ENCODE measurements at regions not wholly inside any gene's neighbourhood (a gene's known extent, or its start where the extent isn't known, plus 50 kb on each side); places are given as distances from the start of the nearest gene placed in this dataset.

GRCh38 chr14:105929327-105930081 lies 403.1 kb downstream of the TMEM121 start:
- H3K27ac ChIP-seq (ENCODE audit: low read depth in 2 of 2, low read length in 1 of 2) = no peak overlapping the region
- H3K27me3 ChIP-seq (ENCODE audit: control insufficient read depth in 1 of 2, insufficient read depth in 2 of 2, low read length in 2 of 2) = no peaks in the 10 kb centered on the region
- H3K9me3 ChIP-seq (ENCODE audit: control insufficient read depth in 2 of 2, insufficient read depth in 1 of 2, low read depth in 1 of 2, low read length in 1 of 2) = peaks cover 0 to 5% of the 10 kb centered on the region in 2 donors
- no peaks in the 10 kb centered on the region for H3K36me3 ChIP-seq (ENCODE audit: control insufficient read depth in 2 of 2, insufficient read depth in 2 of 2, low read length in 1 of 2)
- 79 to 82% methylated on average over 14 of the region's 14 CpGs for WGBS, 2 donors
- H3K4me1 ChIP-seq (ENCODE audit: control insufficient read depth in 2 of 2, insufficient read depth in 2 of 2, low read length in 1 of 2) = no peaks in the 10 kb centered on the region
- no peak overlapping the region for H3K4me3 ChIP-seq (ENCODE audit: low read depth in 1 of 2, low read length in 2 of 2)

- Histone ChIP-seq H3K9me3 (ENCODE audit: control insufficient read depth in 2 of 2, insufficient read depth in 1 of 2, low read depth in 1 of 2, low read length in 1 of 2) (no peaks in the 10 kb centered on the region), H3K4me1 (ENCODE audit: control insufficient read depth in 2 of 2, insufficient read depth in 2 of 2, low read length in 1 of 2) (no peaks in the 10 kb centered on the region), H3K4me3 (ENCODE audit: low read depth in 1 of 2, low read length in 2 of 2) (no peak overlapping the region), H3K36me3 (ENCODE audit: control insufficient read depth in 2 of 2, insufficient read depth in 2 of 2, low read length in 1 of 2) (no peaks in the 10 kb centered on the region), H3K27ac (ENCODE audit: low read depth in 2 of 2, low read length in 1 of 2) (no peak overlapping the region), H3K27me3 (ENCODE audit: control insufficient read depth in 1 of 2, insufficient read depth in 2 of 2, low read length in 2 of 2) (no peaks in the 10 kb centered on the region)
- 76 to 86% methylated on average over 5 of the region's 5 CpGs for WGBS, 2 donors
These were observed 404.2 kb downstream of the TMEM121 start for GRCh38 chr14:105930572-105930971.

DNA sequence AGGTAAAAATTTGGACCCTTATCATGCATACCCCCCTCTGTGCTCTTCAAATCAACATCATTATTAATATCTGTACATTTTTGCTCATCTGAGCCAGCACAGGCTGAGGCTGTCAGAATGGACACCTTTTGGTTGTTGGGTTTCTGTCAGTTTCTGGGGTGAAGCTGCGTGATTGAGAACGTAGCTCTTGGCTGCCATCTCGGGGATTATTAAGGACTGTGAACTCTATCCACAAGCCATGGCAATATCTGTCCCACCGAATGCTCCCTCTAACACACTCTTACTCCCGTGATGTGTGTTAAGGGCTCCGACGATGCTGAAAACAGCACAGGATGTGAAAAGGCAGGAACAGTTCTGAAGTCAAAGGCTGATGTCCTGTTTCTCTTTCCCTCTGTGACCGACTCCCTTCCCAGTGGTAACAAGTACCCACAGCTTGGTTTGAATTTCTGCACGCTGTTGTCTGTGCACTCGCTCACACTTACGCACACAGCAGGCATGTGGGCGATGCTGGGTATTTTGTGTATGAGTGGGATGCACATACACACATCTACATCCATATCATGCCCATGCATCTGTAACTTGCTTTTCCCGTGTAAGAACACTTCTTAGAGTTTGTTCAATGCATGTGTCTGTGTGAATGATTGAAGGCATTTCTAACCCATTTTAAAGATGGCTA lies 405.6 kb downstream of the TMEM121 start:
- no peaks in the 10 kb centered on the region for H3K36me3 ChIP-seq (ENCODE audit: control insufficient read depth in 2 of 2, insufficient read depth in 2 of 2, low read length in 1 of 2)
- WGBS, 2 donors = 70 to 72% methylated on average over 13 of the region's 13 CpGs
- no peaks in the 10 kb centered on the region for H3K9me3 ChIP-seq (ENCODE audit: control insufficient read depth in 2 of 2, insufficient read depth in 1 of 2, low read depth in 1 of 2, low read length in 1 of 2)
- no peak overlapping the region for H3K4me3 ChIP-seq (ENCODE audit: low read depth in 1 of 2, low read length in 2 of 2)
- no peaks in the 10 kb centered on the region for H3K27me3 ChIP-seq (ENCODE audit: control insufficient read depth in 1 of 2, insufficient read depth in 2 of 2, low read length in 2 of 2)
- no peak overlapping the region for H3K27ac ChIP-seq (ENCODE audit: low read depth in 2 of 2, low read length in 1 of 2)
- no peaks in the 10 kb centered on the region for H3K4me1 ChIP-seq (ENCODE audit: control insufficient read depth in 2 of 2, insufficient read depth in 2 of 2, low read length in 1 of 2)

DNA sequence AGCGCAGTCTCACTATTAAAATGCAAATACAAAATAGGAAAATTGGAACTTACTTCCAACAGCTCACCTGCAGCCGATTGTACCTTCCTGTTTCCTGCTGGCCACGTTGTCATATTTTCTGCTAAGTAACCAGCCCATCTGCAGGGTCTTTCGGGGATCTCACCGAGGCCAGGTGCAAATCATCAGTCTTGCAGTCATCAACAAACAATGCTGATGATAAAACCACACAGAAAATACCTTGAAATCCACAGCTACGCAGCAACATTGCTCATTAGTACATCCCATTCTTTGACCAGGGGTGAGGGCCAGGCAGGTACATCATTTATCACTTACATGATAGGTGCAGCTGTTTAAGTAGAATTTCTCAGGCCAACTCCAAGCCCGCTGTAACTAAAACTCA lies 406.9 kb downstream of the TMEM121 start:
- Histone ChIP-seq H3K4me1 (ENCODE audit: control insufficient read depth in 2 of 2, insufficient read depth in 2 of 2, low read length in 1 of 2) (no peaks in the 10 kb centered on the region), H3K27me3 (ENCODE audit: control insufficient read depth in 1 of 2, insufficient read depth in 2 of 2, low read length in 2 of 2) (no peaks in the 10 kb centered on the region), H3K36me3 (ENCODE audit: control insufficient read depth in 2 of 2, insufficient read depth in 2 of 2, low read length in 1 of 2) (no peaks in the 10 kb centered on the region), H3K9me3 (ENCODE audit: control insufficient read depth in 2 of 2, insufficient read depth in 1 of 2, low read depth in 1 of 2, low read length in 1 of 2) (peaks cover 2 to 8% of the 10 kb centered on the region in 2 donors), H3K4me3 (ENCODE audit: low read depth in 1 of 2, low read length in 2 of 2) (no peak overlapping the region), H3K27ac (ENCODE audit: low read depth in 2 of 2, low read length in 1 of 2) (no peak overlapping the region)
- 66 to 67% methylated on average over 7 of the region's 7 CpGs for WGBS, 2 donors

- H3K27me3 ChIP-seq (ENCODE audit: control insufficient read depth in 1 of 2, insufficient read depth in 2 of 2, low read length in 2 of 2) = no peaks in the 10 kb centered on the region
- H3K36me3 ChIP-seq (ENCODE audit: control insufficient read depth in 2 of 2, insufficient read depth in 2 of 2, low read length in 1 of 2) = no peaks in the 10 kb centered on the region
- peaks cover 2 to 18% of the 10 kb centered on the region in 2 donors for H3K9me3 ChIP-seq (ENCODE audit: control insufficient read depth in 2 of 2, insufficient read depth in 1 of 2, low read depth in 1 of 2, low read length in 1 of 2)
- H3K4me1 ChIP-seq (ENCODE audit: control insufficient read depth in 2 of 2, insufficient read depth in 2 of 2, low read length in 1 of 2) = no peaks in the 10 kb centered on the region
- H3K27ac ChIP-seq (ENCODE audit: low read depth in 2 of 2, low read length in 1 of 2) = no peak overlapping the region
- WGBS, 2 donors = 66 to 68% methylated on average over 3 of the region's 3 CpGs
- no peak overlapping the region for H3K4me3 ChIP-seq (ENCODE audit: low read depth in 1 of 2, low read length in 2 of 2)
These were observed 409.0 kb downstream of the TMEM121 start for GRCh38 chr14:105935384-105935783.

DNA sequence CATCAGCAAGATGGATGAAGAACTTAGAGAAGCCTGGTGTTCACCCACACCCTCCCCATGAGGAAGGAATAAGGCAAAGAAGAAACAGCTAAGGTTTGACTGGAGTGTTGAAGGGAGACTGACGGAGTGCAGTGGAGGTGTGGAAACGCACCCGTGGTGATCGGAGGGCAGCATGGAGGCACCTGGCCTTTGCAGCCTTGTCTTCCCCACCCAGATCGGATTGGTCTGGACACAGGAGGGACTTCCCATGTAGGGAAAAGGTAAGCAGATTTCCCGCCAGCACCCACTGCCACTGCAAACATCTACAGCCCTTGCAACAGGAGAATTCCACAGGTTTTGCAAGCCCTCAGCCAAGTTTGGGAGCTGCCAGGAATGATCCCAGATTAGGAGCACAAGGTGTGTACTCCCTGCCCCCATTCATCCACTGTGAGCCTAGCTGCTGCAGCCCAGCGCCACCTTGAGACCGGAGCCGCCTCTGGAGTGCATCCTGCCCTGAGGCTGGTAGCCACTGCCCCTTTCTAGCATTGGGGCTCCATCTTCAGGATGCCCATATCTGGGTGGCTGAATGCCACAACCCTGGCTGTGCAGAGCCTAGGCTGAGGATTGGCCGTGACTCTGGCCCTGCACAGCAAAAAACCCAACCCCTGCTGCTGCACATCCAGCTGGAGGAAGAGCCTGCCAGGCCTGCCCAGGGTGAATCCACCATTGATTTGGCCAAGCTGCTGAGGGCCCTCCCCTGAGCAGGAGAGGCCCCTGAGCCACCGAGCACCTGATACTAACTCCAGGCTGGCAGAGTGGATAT lies 411.1 kb downstream of the TMEM121 start:
- Histone ChIP-seq H3K4me3 (ENCODE audit: low read depth in 1 of 2, low read length in 2 of 2) (no peak overlapping the region), H3K27me3 (ENCODE audit: control insufficient read depth in 1 of 2, insufficient read depth in 2 of 2, low read length in 2 of 2) (no peaks in the 10 kb centered on the region), H3K4me1 (ENCODE audit: control insufficient read depth in 2 of 2, insufficient read depth in 2 of 2, low read length in 1 of 2) (no peaks in the 10 kb centered on the region), H3K9me3 (ENCODE audit: control insufficient read depth in 2 of 2, insufficient read depth in 1 of 2, low read depth in 1 of 2, low read length in 1 of 2) (peaks cover 2 to 20% of the 10 kb centered on the region in 2 donors), H3K27ac (ENCODE audit: low read depth in 2 of 2, low read length in 1 of 2) (no peak overlapping the region), H3K36me3 (ENCODE audit: control insufficient read depth in 2 of 2, insufficient read depth in 2 of 2, low read length in 1 of 2) (no peaks in the 10 kb centered on the region)
- 75 to 83% methylated on average over 11 of the region's 11 CpGs for WGBS, 2 donors

DNA sequence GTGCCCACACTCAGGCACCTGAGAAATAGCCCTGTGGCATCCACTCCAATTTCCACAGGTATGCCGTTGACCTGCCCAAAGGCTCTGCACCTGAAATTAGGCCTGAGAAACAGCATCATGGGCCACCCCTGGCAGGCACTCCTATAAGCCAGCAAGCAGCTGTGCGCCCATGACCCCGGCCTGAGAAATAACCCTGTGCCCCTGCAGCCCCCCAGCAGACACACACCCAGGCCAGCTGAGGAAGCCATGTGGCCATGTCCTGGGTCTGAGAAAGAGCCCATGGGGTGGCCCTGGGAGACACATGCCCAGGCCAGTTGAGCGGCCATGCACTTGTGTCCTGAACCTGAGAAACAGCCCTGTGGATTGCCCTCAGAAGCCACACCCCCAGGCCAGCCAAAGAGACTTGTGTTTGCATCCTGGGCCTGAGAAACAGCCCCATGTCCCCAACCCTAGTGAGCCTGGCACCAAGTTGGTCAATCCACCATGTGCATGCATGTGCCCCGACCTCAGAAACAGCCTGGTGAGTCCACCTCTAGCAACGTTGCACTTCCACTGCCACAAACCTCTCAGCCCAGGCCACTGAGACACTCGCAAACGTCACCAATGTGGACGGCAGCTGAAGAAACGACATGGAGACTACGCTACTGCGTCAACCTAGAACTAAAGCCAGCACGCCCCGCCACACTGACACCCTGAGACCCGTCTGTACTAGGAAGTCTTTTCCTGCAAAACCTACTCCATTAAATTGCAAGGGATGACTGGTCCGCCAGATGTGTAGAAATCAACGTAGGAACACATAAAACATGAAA lies 411.9 kb downstream of the TMEM121 start:
- no peak overlapping the region for H3K27ac ChIP-seq (ENCODE audit: low read depth in 2 of 2, low read length in 1 of 2)
- H3K36me3 ChIP-seq (ENCODE audit: control insufficient read depth in 2 of 2, insufficient read depth in 2 of 2, low read length in 1 of 2) = no peaks in the 10 kb centered on the region
- no peaks in the 10 kb centered on the region for H3K4me1 ChIP-seq (ENCODE audit: control insufficient read depth in 2 of 2, insufficient read depth in 2 of 2, low read length in 1 of 2)
- H3K4me3 ChIP-seq (ENCODE audit: low read depth in 1 of 2, low read length in 2 of 2) = no peak overlapping the region
- peaks cover 2 to 20% of the 10 kb centered on the region in 2 donors for H3K9me3 ChIP-seq (ENCODE audit: control insufficient read depth in 2 of 2, insufficient read depth in 1 of 2, low read depth in 1 of 2, low read length in 1 of 2)
- 84 to 89% methylated on average over 17 of the region's 17 CpGs for WGBS, 2 donors
- H3K27me3 ChIP-seq (ENCODE audit: control insufficient read depth in 1 of 2, insufficient read depth in 2 of 2, low read length in 2 of 2) = no peaks in the 10 kb centered on the region

DNA sequence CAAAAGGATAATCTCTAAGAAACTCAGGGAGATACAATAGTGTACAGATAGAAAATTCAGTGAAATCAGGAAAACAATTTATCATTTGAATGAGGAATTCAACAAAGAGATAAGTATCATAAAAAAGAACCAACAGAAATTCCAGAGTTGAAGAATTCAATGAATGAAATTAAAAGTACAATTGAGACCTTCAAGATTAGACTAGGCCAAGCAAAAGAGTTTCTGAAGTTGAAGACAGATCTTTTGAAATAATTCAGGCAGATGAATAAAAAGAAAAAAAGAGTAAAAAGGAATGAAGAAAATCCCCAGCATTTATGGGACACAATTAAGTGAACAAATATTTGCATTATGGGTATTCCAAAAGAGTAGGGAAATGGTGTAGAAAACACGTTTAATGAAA lies 412.6 kb downstream of the TMEM121 start:
- Histone ChIP-seq H3K4me1 (ENCODE audit: control insufficient read depth in 2 of 2, insufficient read depth in 2 of 2, low read length in 1 of 2) (no peaks in the 10 kb centered on the region), H3K27me3 (ENCODE audit: control insufficient read depth in 1 of 2, insufficient read depth in 2 of 2, low read length in 2 of 2) (no peaks in the 10 kb centered on the region), H3K9me3 (ENCODE audit: control insufficient read depth in 2 of 2, insufficient read depth in 1 of 2, low read depth in 1 of 2, low read length in 1 of 2) (peaks cover 2 to 20% of the 10 kb centered on the region in 2 donors), H3K27ac (ENCODE audit: low read depth in 2 of 2, low read length in 1 of 2) (no peak overlapping the region), H3K4me3 (ENCODE audit: low read depth in 1 of 2, low read length in 2 of 2) (no peak overlapping the region), H3K36me3 (ENCODE audit: control insufficient read depth in 2 of 2, insufficient read depth in 2 of 2, low read length in 1 of 2) (no peaks in the 10 kb centered on the region)
- WGBS, 2 donors = 23 to 33% methylated on average over 1 of the region's 1 CpG
